Upper lobe of left lung (tissue), 6 donors: ENCODE measurements at regions not wholly inside any gene's neighbourhood (a gene's known extent, or its start where the extent isn't known, plus 50 kb on each side); places are given as distances from the start of the nearest gene placed in this dataset.

Experiments
- ATAC-seq, 2 donors: fragments of 200-7000 bp; cut with Tn5 transposase; one replicate each; pipeline ENCODE4 v1.9.1; 2022; ENCODE audit warnings: mild to moderate bottlenecking in 2 of 2, moderate library complexity in 2 of 2; ENCODE audit not compliant: low FRiP score in 2 of 2
- DNase-seq, 2 donors: peaks; one replicate each; pipeline ENCODE4 v3.0.0-alpha.2; 2019 to 2020
- H3K27ac ChIP-seq, 4 donors: fragments of 200-600 bp; sonication (generic); one replicate each; pipeline ENCODE4 v1.5.1; 2016 to 2019
- H3K27me3 ChIP-seq, 4 donors: fragments of 200-600 bp; sonication (generic); one replicate each; pipeline ENCODE4 v1.5.1; 2017 to 2019
- H3K36me3 ChIP-seq, 4 donors: fragments of 200-600 bp; sonication (generic); one replicate each; pipeline ENCODE4 v1.5.1; 2016 to 2019
- H3K4me1 ChIP-seq, 4 donors: fragments of 200-600 bp; sonication (generic); one replicate each; pipeline ENCODE4 v1.5.1; 2018 to 2019
- H3K4me3 ChIP-seq, 4 donors: fragments of 200-600 bp; sonication (generic); one replicate each; pipeline ENCODE4 v1.5.1; 2017 to 2019; ENCODE audit warnings: mild to moderate bottlenecking in 2 of 4, moderate library complexity in 1 of 4
- H3K9me3 ChIP-seq, 4 donors: fragments of 200-600 bp; sonication (generic); one replicate each; pipeline ENCODE4 v1.5.1; 2018 to 2019
- EP300 ChIP-seq, 4 donors: sonication (generic); formaldehyde crosslinking; IDR thresholded peaks; one replicate each; pipeline ENCODE4 v1.5.1; 2017; ENCODE audit warnings: antibody characterized with exemption in 4 of 4, control low read depth in 2 of 4
- POLR2A ChIP-seq, 4 donors: fragments of 450-650 bp; IDR thresholded peaks; one replicate each; pipeline ENCODE4 v1.5.1; 2016 to 2017; ENCODE audit warnings: antibody characterized with exemption in 4 of 4, mild to moderate bottlenecking in 2 of 4
- POLR2AphosphoS5 ChIP-seq, 2 donors: sonication (generic); formaldehyde crosslinking; IDR thresholded peaks; one replicate each; pipeline ENCODE4 v1.5.1; 2017; ENCODE audit warnings: antibody characterized with exemption in 2 of 2
- WGBS, 2 donors: methylation state at CpG; one replicate each; pipeline ENCODE4 v1.1.5; 2017 to 2018; 5-methylcytosine and 5-hydroxymethylcytosine counted together
- TF ChIP-seq, protein P1 (sequence below), 6 experiments: fragments of 450-650 bp in 4 of 6; fragments of 200-600 bp in 2 of 6; sonication (generic) in 2 of 6; IDR thresholded peaks; one replicate each; pipeline ENCODE4 v1.5.1; 2016 to 2019; ENCODE audit warnings: antibody characterized with exemption in 6 of 6
- donor health status: DM: no; HTN: no; CAD: no; lungs with moderate emphysema.
- donor health status: DM: no; HTN: yes; CAD: no; lungs with severe emphysema.

DNA sequence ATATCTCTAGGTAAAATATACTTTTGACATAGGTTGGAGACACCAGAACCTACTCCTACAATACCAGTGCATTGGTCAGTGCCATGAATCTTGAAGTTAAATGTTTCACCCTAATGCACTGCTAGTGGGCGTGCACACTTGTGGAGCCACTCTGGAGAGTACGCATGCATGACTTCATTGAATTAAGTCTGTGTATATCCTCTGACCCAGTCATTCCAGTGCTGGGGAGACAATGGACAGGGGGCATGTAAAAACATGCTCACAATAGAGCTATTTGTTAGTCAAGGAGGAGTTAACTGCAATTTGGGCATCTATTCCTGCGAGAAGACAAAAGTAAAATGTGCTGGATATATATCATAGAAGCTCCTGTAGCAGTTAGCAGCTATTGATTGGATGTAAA, 335.4 kb upstream of the NCAM1 start:
- 73 to 75% methylated on average over 3 of the region's 3 CpGs for WGBS, 2 donors
- ATAC-seq (no peak), DNase-seq (no peak)
- no peaks in the 10 kb centered on the region for H3K36me3 ChIP-seq
- H3K9me3 ChIP-seq: no peaks in the 10 kb centered on the region
- TF ChIP-seq POLR2AphosphoS5 (IDR thresholded peaks at IDR 0.05): no peak
- TF ChIP-seq EP300 (IDR thresholded peaks at IDR 0.05): no peak
- TF ChIP-seq, protein P1, sequence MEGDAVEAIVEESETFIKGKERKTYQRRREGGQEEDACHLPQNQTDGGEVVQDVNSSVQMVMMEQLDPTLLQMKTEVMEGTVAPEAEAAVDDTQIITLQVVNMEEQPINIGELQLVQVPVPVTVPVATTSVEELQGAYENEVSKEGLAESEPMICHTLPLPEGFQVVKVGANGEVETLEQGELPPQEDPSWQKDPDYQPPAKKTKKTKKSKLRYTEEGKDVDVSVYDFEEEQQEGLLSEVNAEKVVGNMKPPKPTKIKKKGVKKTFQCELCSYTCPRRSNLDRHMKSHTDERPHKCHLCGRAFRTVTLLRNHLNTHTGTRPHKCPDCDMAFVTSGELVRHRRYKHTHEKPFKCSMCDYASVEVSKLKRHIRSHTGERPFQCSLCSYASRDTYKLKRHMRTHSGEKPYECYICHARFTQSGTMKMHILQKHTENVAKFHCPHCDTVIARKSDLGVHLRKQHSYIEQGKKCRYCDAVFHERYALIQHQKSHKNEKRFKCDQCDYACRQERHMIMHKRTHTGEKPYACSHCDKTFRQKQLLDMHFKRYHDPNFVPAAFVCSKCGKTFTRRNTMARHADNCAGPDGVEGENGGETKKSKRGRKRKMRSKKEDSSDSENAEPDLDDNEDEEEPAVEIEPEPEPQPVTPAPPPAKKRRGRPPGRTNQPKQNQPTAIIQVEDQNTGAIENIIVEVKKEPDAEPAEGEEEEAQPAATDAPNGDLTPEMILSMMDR (IDR thresholded peaks at IDR 0.05): no peak
- no peak for TF ChIP-seq POLR2A (IDR thresholded peaks at IDR 0.05)
- no peaks in the 10 kb centered on the region for H3K27me3 ChIP-seq
- no peak overlapping the region for H3K4me3 ChIP-seq
- no peak overlapping the region for H3K27ac ChIP-seq
- no peaks in the 10 kb centered on the region for H3K4me1 ChIP-seq

DNA sequence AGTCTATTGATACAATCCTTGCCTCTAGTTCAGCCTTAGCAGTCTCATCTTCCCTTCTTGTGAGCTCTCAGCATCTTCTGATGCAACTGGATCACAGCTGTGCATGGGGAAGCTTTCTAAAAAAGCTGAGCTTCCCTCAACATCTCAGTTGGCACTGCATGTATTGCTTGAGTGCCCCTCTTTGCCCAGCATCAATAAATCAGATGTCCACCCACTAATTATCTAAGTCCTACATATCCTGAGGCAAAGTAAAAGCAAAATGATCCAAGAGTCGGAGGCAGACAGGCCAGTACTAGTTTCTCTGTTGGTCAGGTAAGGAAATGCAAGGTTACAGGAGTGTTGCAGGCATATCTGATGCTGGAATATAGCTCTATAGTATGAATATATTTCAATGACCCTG, 334.5 kb upstream of the NCAM1 start:
- no peak overlapping the region for H3K4me3 ChIP-seq
- DNase-seq: no peak
- no peaks in the 10 kb centered on the region for H3K27me3 ChIP-seq
- ATAC-seq: no peak
- no peaks in the 10 kb centered on the region for H3K4me1 ChIP-seq
- H3K9me3 ChIP-seq: no peaks in the 10 kb centered on the region
- no peak overlapping the region for H3K27ac ChIP-seq
- WGBS, 2 donors: 82 to 88% methylated on average over 1 of the region's 1 CpG
- TF ChIP-seq POLR2A (IDR thresholded peaks at IDR 0.05) (no peak), EP300 (IDR thresholded peaks at IDR 0.05) (no peak), POLR2AphosphoS5 (IDR thresholded peaks at IDR 0.05) (no peak)
- TF ChIP-seq, protein P1 (IDR thresholded peaks at IDR 0.05): no peak
- H3K36me3 ChIP-seq: no peaks in the 10 kb centered on the region

DNA sequence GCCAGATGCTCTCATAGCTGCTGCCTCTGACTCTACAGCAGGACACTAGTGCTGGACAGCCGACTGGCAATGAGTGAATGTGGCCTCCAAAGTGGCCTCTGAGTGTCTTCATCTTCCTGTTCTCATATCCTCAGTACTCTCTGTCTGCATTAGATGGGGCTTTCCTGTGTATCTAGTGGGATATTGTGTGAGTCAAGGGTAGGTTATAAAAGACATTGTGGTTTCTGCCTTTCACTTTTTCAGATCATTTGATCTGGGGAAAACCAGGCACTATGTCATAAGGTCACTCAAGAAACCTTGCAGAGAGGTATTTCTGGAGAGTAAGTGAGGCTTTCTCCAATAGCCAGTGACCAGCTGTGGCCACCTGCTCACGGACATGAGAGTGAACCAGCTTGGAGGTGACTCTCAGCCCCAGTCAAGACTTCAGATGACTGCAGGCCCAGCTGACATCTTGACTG, 333.6 kb upstream of the NCAM1 start:
- H3K4me3 ChIP-seq: no peak overlapping the region
- TF ChIP-seq EP300 (IDR thresholded peaks at IDR 0.05): no peak
- no peak for TF ChIP-seq POLR2AphosphoS5 (IDR thresholded peaks at IDR 0.05)
- no peak for TF ChIP-seq POLR2A (IDR thresholded peaks at IDR 0.05)
- TF ChIP-seq, protein P1 (IDR thresholded peaks at IDR 0.05): no peak
- 58 to 100% methylated on average over 2 of the region's 2 CpGs for WGBS, 2 donors
- no peak for DNase-seq
- H3K27me3 ChIP-seq: no peaks in the 10 kb centered on the region
- no peaks in the 10 kb centered on the region for H3K9me3 ChIP-seq
- ATAC-seq: no peak
- H3K36me3 ChIP-seq: no peaks in the 10 kb centered on the region
- no peaks in the 10 kb centered on the region for H3K4me1 ChIP-seq
- H3K27ac ChIP-seq: no peak overlapping the region

DNA sequence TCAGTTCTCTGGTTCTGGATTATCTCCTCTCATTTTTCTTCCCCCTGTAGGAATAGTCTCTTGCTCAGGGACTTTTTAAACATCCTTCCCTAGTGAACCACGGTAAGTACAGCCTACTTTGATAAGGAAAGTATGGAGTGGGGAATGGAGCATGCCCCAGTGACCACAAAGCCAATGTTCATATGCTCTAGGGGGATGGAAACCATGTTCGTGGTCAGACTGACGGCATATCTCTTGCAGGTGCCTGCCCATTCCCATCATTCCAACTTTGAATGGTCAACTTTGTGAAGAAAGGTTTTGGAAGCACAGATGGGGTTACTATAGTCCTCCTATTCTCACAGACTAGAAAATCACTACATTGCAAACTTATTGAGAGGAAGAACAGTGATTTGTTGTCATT, 332.5 kb upstream of the NCAM1 start:
- Histone ChIP-seq H3K36me3 (no peaks in the 10 kb centered on the region), H3K27me3 (no peaks in the 10 kb centered on the region), H3K4me1 (no peaks in the 10 kb centered on the region), H3K4me3 (no peak overlapping the region), H3K27ac (no peak overlapping the region), H3K9me3 (no peaks in the 10 kb centered on the region)
- no peak for DNase-seq
- WGBS, 2 donors: 55 to 71% methylated on average over 3 of the region's 3 CpGs
- TF ChIP-seq POLR2AphosphoS5 (IDR thresholded peaks at IDR 0.05) (no peak), EP300 (IDR thresholded peaks at IDR 0.05) (no peak)
- no peak for ATAC-seq

DNA sequence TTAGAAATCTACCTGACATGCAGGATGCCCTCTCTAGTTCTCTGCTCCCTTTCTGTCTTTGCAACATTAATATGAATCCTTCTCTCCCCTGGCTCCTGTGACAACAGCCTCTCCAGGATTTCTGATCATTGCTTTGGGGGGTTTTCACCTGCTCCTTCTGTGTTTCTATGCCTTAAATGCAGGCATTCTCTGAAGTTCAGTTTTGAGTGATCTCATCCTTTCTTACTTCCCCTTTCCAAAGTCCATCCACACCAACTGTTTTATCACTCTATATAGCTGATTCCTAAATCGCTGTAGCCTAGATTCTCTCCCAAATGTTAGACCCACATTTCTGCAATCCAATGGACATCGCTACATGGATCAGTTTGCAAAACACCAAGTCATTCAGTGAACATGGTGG, 330.7 kb upstream of the NCAM1 start:
- WGBS, 2 donors: 93 to 96% methylated on average over 2 of the region's 2 CpGs
- DNase-seq (no peak), ATAC-seq (no peak)
- H3K9me3 ChIP-seq: no peaks in the 10 kb centered on the region
- no peaks in the 10 kb centered on the region for H3K27me3 ChIP-seq
- no peaks in the 10 kb centered on the region for H3K4me1 ChIP-seq
- no peak overlapping the region for H3K27ac ChIP-seq
- no peak overlapping the region for H3K4me3 ChIP-seq
- H3K36me3 ChIP-seq: no peaks in the 10 kb centered on the region
- no peak for TF ChIP-seq POLR2AphosphoS5 (IDR thresholded peaks at IDR 0.05)
- TF ChIP-seq, protein P1 (IDR thresholded peaks at IDR 0.05): no peak
- no peak for TF ChIP-seq EP300 (IDR thresholded peaks at IDR 0.05)
- TF ChIP-seq POLR2A (IDR thresholded peaks at IDR 0.05): no peak
